Activated CD4-positive, alpha-beta T cell treated with anti-CD3 and anti-CD28 coated beads, Interleukin-10, Interleukin-2, amounts not matched to agents 100 ng/mL and 50 ng/mL, durations not matched to agents 16 hours and 8 hours (primary cell): ENCODE measurements at regions not wholly inside any gene's neighbourhood (a gene's known extent, or its start where the extent isn't known, plus 50 kb on each side); places are given as distances from the start of the nearest gene placed in this dataset.

Experiments used
- DNase-seq: peaks from one replicate; pipeline ENCODE4 v3.0.0-alpha.2; 2020

- DNase-seq: no peak
Observed at GRCh38 chr9:81156381-81156780, 533.0 kb downstream of the TLE1 start.

DNA sequence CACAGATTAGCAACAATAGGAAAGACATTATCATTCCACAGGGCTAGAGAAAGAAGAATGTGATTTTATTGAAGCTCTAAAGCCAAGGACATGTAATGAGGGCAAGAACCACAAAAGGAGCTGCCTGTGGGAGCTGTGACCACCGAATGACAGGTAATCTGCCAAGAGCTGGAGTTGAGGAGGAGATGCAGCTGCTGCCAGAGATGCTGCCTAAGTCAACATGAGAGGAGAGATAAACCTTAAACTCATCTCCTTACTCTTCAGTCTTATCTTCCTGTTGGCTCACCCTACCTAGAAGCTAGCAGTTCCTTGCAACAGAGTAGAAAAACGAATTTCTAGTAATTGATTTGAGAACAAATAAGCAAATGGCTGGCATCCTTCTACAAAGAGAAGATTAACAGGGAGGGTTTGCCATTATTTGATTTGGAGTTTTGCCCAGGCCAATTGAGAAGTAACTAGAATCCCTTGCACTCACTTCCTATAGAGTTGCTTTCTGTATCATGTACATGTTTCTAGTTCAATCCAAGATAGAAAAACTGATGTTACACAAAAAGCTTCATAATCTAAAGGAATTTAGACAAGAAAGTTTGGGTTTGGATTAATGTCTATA, 539.2 kb downstream of the TLE1 start:
- DNase-seq: no peak

DNA sequence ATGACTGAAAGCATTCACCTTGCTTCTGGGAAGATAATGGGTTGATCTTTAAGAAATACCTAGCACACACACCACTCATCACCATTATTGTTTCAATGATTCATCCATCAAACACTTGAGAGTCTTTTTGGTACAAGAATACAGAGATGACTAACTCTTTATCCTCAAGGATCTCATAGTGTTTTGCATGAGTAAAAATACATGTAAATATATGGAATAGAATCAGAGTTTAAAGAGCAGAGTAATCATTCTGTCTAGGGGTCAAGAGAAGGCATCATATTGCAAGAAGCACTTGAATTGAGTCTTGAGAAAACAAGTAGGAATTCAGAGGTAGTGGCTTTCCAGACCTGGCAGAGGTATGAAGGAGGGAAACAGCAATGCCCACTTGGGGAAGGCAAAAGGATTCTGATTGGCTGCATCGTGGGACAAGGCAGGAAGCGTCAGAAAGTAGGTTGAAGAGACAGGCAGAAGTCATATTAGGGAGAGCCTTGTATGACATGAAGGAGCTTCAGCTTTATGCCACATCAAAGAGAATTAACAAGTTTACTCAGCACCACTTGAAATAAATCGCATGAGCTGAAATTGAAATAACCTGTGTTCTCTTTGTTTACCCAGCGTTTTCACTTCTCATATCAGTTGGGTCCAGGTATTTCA, 542.5 kb downstream of the TLE1 start:
- no peak for DNase-seq

- DNase-seq: no peak
Observed at GRCh38 chr9:81146241-81146640, 543.1 kb downstream of the TLE1 start.

DNA sequence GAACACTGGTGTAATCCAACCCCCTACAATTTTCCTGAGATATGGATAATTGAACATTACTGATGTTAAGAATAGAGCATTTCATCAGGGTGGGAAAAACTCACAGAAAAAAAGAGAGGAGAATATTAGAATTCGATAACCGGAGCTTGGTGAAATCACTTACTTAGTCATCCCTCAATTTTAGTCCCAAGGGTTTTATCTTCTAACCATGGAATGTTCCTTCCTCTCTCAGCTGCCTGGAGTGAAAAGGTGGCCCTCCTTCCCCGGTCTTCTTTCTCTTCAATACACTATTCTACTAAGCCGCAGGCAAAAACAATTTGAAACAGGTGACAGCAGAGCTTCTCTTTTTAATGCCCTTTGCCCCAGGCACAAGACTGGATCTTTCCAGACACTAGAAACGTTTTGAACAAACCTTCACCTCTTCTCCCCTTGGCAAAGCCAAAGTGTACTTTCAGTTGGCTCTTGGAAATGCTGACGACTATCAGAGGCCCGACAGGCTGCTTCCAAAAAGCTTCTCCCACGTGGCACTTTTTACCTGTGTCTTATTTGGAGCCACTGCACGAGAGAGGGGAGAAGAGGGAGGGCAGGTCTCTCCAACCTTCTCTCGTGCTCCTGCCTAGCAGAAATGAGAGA, 543.9 kb downstream of the TLE1 start:
- DNase-seq: no peak

DNA sequence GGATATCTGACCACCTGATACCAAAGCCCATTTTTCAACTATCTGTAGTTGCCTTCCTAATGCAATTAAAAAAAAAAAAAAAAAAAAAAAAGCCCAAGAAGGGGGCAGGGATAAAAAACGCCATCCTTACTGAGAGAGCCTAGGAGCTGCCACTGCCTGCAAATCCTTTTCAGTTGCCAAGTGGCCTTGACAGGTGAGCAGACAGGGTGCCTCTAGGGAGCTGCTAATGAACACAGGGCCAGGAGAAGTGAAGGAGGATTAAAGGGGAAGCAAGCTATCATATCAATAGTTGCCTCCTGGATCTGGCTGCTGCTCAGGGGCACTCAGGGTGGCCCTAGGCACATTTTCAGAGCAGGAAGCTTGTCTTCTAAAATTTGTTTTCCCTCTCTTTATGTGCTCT, 547.4 kb downstream of the TLE1 start:
- no peak for DNase-seq

DNA sequence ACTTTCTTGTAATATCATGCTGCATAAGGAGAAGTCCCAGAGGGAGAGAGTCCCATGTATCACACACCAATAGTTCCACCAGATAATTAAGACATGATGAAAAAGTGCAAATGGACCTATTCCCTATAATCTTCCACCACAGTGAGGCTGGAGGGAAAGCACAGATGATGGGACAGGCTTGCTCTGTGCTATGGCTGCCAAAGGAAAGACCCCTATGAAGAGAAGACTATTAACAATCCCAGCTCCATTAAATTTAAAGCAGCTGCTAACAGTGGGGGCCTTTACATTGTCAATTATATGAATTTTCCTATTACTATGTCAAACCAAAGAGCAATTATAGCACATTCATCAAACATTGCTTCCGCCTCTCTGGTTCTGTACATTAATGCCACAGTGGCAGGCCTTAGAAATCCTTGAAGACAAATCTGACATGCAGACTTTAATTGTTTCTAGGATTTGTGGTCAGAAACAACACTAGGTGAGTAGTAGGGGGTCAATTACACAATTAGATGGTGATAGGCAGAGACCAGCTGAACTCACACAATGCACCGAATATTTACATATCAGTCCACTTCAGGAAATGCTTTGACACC, 551.3 kb downstream of the TLE1 start:
- no peak for DNase-seq

GRCh38 chr9:81132796-81133195, 556.6 kb downstream of the TLE1 start:
- no peak for DNase-seq

- no peak for DNase-seq
Observed at GRCh38 chr9:81132318-81132717, 557.0 kb downstream of the TLE1 start.

DNA sequence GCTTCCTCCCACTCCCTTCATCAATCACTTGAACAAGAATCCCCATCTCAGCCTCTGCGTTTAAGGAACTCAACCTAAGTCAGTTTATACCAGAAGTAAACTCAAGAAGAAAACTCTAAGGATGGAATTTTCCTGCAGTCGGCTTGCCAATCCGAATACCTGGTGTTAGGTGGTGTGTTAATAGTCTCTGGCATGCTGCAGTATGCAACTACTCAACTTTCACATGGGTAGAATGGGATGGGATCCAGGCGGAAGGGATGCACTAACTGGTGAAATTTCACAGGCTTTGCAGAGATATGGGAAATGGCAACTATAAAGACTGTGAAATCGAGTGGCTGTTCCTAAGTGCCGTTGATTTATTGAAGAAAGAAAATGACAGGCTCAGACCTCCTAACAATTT, 560.6 kb downstream of the TLE1 start:
- DNase-seq: no peak

DNA sequence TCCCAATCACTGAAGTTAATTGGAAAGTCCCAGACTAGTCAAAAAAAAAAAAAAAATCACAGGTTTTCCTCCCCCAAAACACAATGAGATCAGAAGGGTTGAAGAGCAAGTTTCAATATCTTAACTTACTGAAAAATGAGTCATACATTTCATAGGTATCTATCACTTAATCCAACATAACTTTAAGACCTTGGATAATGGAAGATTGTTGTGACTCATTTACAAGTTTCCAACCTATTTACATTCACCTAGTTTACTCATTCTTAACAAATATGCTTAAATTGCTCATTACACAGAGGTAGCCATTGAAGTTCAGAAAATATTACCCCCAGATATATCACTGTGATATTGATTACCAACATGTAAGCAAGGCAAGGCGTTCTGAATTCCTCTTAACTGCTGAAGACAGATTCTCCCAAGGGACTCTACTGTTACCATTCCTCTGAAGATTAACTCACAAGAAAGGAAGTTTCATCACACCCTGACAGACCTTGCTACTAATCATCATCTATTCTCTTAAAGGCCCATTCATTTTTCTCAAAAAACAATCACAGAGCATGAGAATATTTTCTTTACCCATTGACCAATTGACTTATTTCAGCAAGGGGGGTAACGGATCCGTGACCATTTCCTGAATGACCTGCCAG, 563.8 kb downstream of the TLE1 start:
- DNase-seq: no peak

GRCh38 chr9:81123526-81123925, 565.8 kb downstream of the TLE1 start:
- DNase-seq: no peak

- no peak for DNase-seq
Observed at GRCh38 chr9:81122749-81123148, 566.6 kb downstream of the TLE1 start.

GRCh38 chr9:81119591-81119990, 569.8 kb downstream of the TLE1 start:
- DNase-seq: no peak

- no peak for DNase-seq
Observed at GRCh38 chr9:81118416-81118815, 570.9 kb downstream of the TLE1 start.

DNA sequence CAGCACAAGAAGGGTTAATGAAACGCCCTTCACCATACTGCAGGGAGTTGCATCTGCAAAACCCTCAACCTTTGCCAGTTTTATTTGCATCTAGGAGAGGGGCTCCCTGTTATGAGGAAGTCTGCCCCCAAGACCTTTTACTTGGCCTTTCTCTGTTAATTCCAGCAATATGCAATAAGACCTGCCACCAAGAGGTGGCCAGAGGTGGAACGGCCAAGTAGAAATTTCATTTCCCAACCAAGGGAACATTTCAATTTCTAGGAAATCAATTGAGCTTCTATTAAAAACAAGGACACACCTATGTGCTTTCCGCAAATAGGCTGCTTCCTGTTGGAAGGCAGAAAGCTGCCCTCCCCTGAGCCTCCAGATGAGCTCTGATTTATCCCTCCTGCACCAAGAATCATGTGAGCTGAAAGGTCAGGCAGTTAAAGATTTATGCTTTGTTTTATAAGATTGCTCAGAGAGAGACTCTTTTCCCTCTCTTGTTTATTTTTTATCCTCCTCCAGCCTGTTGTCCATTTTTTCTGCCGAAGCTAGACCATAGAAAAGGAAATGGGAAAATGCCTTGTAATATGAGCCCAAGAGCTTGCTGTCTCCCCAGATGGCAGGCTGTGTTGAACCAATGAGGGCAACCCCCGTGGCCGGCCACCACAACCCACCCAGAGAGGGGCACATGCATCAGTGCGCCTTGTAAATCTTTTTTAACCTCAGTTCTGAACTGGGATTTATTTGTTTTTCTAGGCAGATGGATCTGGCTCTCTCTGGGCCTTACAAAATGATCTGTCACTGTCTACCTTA, 572.8 kb downstream of the TLE1 start:
- no peak for DNase-seq

DNA sequence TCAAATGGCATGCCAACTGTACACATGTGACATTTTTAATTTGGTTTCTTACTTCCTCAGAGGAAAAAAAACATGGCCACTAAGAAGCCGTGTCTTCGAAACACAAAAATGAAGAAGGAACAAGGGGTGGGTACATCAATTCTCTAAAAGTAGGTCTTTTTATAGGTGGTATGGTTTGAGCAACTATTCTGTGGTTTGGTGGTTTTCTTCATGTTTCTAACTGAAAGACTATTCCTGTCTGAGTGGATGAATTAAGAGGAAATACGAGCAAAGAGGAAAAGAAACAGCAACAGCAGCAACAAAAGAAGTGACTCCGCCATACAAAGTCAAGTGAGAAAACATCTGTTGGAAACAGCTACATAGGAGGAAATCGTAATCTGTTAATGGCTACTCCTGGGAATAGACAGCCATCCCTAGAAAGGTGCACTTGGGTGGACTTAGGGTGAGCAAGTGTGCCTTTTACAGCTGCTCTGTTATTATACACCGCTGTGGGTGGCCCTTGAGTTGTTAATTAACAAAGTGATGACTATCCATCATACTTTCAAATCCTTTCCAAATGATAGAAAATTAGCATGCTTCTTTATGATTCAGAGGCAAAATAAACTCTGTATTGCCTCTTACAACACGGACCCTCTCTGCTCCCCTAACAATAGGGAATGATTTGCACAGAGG, 575.8 kb downstream of the TLE1 start:
- DNase-seq: no peak

DNA sequence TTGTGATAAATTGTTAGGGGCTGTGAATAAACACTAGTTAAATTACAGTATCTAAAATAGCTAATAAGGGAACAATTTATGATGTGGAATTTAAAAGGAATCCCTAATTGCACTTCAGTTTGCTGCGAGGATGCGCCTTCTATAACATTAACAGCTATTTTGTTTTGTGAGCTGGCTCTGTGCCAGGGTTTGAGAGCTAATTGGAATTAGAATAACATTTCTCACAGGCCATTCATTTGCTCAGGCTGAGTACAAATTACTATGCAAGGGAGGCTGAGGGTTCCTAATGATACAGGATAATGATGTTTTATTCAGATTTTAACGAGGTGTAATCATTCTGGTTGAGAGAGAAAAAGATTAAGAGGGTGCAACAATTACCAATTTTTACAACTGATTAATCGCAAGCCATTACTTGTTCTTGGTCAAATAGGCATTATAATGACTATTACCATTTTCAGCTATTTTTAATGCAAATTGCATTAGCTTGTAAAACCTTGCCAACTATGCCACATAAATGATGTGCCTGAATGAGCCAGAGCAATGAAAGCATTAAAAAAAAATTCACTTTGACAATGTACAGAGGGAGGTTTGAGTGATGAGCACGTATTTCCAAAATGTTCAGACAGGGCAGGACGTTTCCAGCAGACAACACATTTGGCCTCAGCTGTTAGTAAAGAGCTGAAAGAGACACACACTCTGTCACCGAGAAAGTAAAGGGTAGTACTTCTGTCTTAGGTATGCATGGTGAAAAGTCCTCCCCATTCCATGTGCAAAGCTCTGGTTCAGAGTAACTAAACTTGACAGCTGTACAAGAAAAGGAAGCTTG, 576.5 kb downstream of the TLE1 start:
- DNase-seq: no peak

DNA sequence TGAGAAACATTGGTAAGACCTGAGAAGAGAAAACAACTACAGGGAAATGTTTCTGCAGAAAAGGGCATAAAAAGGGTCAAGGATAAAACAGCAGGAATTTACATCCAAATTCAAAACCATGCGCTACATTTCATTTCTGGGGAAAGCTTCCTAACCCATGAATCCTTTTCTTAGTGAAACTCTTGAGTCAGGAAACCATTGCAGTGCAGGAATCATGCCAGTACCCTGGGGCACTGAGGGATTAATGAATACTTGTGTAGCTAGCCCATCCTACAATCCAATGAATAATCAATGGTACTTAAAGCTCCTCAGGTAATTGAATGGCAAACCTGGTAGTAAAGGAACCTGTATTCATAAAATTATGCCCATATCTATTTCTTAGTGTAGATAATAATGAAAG, 580.5 kb downstream of the TLE1 start:
- DNase-seq: no peak

GRCh38 chr9:81108391-81108790, 581.0 kb downstream of the TLE1 start:
- no peak for DNase-seq
